BLaER1 treated with 17β-estradiol and CSF1 and Interleukin-3, amounts not matched to agents 10 nM and 100 nM (cell line): ENCODE measurements at regions not wholly inside any gene's neighbourhood (a gene's known extent, or its start where the extent isn't known, plus 50 kb on each side); places are given as distances from the start of the nearest gene placed in this dataset.

Experiments used
- H3K27ac ChIP-seq, 11 experiments: shearing (Covaris generic); formaldehyde crosslinking; 2 replicates each; pipeline ENCODE4 v1.8.1; 2022
- H3K27me3 ChIP-seq, 11 experiments: shearing (Covaris generic); formaldehyde crosslinking; 2 replicates each; pipeline ENCODE4 v1.8.1; 2022
- H3K36me3 ChIP-seq, 11 experiments: shearing (Covaris generic); formaldehyde crosslinking; 2 replicates each; pipeline ENCODE4 v1.8.1; 2022
- H3K4me1 ChIP-seq, 10 experiments: shearing (Covaris generic); formaldehyde crosslinking; 2 replicates each; pipeline ENCODE4 v1.8.1; 2022
- H3K4me2 ChIP-seq, 11 experiments: shearing (Covaris generic); formaldehyde crosslinking; 2 replicates each; pipeline ENCODE4 v1.8.1; 2022
- H3K4me3 ChIP-seq, 10 experiments: shearing (Covaris generic); formaldehyde crosslinking; 2 replicates each; pipeline ENCODE4 v1.8.1; 2022
- H3K9ac ChIP-seq, 11 experiments: shearing (Covaris generic); formaldehyde crosslinking; 2 replicates each; pipeline ENCODE4 v1.8.1; 2022
- H3K9me3 ChIP-seq, 11 experiments: shearing (Covaris generic); formaldehyde crosslinking; replicated peaks in 1 of 11; 2 replicates each; pipeline ENCODE4 v1.8.1; 2022
- H4K20me1 ChIP-seq, 11 experiments: shearing (Covaris generic); formaldehyde crosslinking; 2 replicates each; pipeline ENCODE4 v1.8.1; 2022
- Cebpa-rat ChIP-seq, 11 experiments: shearing (Covaris generic); IDR thresholded peaks; 2 replicates each; pipeline ENCODE4 v1.8.1; 2022

DNA sequence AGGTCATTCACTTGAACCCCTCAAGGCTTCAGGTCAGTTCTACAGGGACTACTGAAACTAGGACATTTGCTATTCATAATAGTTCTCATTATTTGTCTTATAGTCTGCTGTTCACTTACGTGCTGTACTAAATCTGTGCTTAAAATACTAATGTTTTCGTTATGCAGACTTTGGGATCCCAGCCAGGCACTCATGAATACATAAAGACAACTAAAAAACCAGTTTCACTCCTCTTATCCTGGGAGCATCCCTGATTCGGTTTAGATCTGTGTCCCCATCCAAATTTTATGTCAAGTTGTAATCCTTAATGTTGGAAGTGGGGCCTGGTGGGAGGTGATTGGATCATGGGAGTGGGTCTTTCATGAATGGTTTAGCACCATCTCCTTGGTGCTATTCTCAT, 1291.8 kb downstream of the CDH11 start:
- no peaks in the 10 kb centered on the region for H4K20me1 ChIP-seq
- H3K9ac ChIP-seq: no peak overlapping the region
- TF ChIP-seq Cebpa-rat (IDR thresholded peaks at IDR 0.05): no peak
- no peaks in the 10 kb centered on the region for H3K36me3 ChIP-seq
- no peaks in the 10 kb centered on the region for H3K4me1 ChIP-seq
- peaks cover 0 to 8% (median 0%) of the 10 kb centered on the region in 11 experiments; a peak in 1 of 22 replicates for H3K9me3 ChIP-seq
- no peak overlapping the region for H3K4me3 ChIP-seq
- no peak overlapping the region for H3K27ac ChIP-seq
- H3K4me2 ChIP-seq: no peak overlapping the region
- H3K27me3 ChIP-seq: no peaks in the 10 kb centered on the region

DNA sequence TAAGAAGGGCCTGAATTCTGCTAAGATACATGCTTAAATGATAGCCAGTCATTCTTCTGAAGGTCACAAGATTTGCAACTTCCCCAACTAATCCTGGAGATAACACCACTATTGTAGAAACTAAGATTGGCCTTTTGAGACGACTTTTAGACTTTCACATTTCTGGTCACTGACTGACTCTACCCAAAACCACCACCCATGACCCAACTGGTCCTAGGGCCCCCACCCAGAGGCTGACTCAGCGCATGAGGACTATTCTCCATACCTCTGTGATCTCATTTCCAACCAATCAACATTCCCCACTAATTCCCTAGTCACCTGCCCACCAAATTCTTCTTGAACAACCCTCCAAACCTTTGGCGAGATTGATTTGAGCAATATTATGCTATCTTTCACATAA, 1299.0 kb downstream of the CDH11 start:
- Histone ChIP-seq H3K4me3 (no peak overlapping the region), H3K36me3 (no peaks in the 10 kb centered on the region), H3K4me2 (no peak overlapping the region), H3K9me3 (peaks cover 0 to 15% (median 9%) of the 10 kb centered on the region in 11 experiments; a peak in 11 of 22 replicates), H3K27me3 (no peaks in the 10 kb centered on the region), H3K9ac (no peak overlapping the region), H3K27ac (no peak overlapping the region), H4K20me1 (no peaks in the 10 kb centered on the region), H3K4me1 (no peaks in the 10 kb centered on the region)
- no peak for TF ChIP-seq Cebpa-rat (IDR thresholded peaks at IDR 0.05)

DNA sequence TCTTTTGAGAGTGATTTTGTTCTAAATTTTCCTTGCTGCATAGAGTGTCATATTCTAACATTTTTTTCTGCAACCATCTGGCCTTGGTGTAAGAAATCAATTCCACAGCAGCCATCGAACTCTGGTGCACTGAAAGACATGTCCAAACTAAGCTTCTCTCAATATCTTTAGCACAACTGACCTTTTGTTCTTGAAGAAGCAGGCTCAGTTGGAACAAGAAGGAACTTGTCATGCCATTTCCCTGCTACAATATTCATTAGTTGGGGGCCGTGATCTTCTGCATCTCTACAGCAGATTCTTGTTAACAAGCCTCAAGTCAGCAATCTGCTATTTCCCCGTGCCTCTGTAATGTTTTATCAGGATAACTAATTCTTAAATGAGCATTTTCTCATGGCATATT, 1305.6 kb downstream of the CDH11 start:
- H3K4me2 ChIP-seq: no peak overlapping the region
- H3K27ac ChIP-seq: no peak overlapping the region
- no peaks in the 10 kb centered on the region for H3K27me3 ChIP-seq
- H4K20me1 ChIP-seq: no peaks in the 10 kb centered on the region
- TF ChIP-seq Cebpa-rat (IDR thresholded peaks at IDR 0.05): no peak
- no peak overlapping the region for H3K9ac ChIP-seq
- H3K36me3 ChIP-seq: no peaks in the 10 kb centered on the region
- H3K4me1 ChIP-seq: no peaks in the 10 kb centered on the region
- peaks cover 0 to 15% (median 9%) of the 10 kb centered on the region in 11 experiments; a peak in 11 of 22 replicates for H3K9me3 ChIP-seq
- H3K4me3 ChIP-seq: no peak overlapping the region

DNA sequence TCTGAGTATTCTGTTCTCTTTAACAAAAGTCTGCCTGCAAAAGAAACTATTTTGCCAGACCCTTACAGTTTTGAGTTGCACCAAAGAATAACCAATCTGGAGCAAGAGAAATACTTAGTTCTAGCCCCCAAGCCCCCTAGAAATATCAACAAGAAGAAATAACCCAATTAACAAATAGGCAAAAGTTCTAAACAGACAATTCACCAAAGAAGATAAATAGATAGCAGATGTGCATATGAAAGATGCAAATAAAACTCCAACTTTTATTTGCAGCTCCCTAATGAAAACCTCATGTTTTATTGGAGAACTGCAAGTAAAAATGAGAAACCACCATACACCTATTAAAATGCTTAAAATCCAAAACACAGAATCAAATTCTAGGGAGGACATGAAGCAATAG, 1308.0 kb downstream of the CDH11 start:
- no peaks in the 10 kb centered on the region for H4K20me1 ChIP-seq
- H3K27ac ChIP-seq: no peak overlapping the region
- H3K9ac ChIP-seq: no peak overlapping the region
- H3K27me3 ChIP-seq: no peaks in the 10 kb centered on the region
- H3K4me2 ChIP-seq: no peak overlapping the region
- H3K4me1 ChIP-seq: no peaks in the 10 kb centered on the region
- no peaks in the 10 kb centered on the region for H3K36me3 ChIP-seq
- no peak overlapping the region for H3K4me3 ChIP-seq
- TF ChIP-seq Cebpa-rat (IDR thresholded peaks at IDR 0.05): no peak
- H3K9me3 ChIP-seq: peaks cover 0 to 3% (median 0%) of the 10 kb centered on the region in 11 experiments; a peak in 2 of 22 replicates

DNA sequence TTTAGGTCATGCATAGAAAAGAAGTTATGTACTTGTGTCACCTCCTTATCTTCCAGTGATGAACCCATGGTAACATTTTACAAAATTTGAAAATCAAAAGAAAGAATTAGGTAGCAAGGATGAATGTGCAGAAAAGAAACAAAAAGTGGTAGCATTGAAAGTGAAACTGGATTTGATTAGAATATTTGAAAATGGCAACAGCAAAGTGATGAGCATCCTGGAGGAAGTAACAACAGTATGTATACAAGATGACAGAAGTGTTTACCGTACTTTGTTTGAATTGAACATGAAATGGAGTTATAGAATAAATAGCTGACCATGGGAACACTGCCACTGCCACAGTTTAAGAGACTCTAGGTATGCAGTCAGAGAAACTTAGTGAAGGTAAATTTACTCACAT, 1313.1 kb downstream of the CDH11 start:
- Histone ChIP-seq H3K9me3 (no peaks in the 10 kb centered on the region), H3K27ac (no peak overlapping the region), H3K4me3 (no peak overlapping the region), H3K36me3 (no peaks in the 10 kb centered on the region), H3K4me2 (no peak overlapping the region), H3K9ac (no peak overlapping the region), H4K20me1 (no peaks in the 10 kb centered on the region), H3K27me3 (no peaks in the 10 kb centered on the region), H3K4me1 (peaks cover 0 to 6% (median 0%) of the 10 kb centered on the region in 10 experiments; a peak in 2 of 20 replicates)
- no peak for TF ChIP-seq Cebpa-rat (IDR thresholded peaks at IDR 0.05)

DNA sequence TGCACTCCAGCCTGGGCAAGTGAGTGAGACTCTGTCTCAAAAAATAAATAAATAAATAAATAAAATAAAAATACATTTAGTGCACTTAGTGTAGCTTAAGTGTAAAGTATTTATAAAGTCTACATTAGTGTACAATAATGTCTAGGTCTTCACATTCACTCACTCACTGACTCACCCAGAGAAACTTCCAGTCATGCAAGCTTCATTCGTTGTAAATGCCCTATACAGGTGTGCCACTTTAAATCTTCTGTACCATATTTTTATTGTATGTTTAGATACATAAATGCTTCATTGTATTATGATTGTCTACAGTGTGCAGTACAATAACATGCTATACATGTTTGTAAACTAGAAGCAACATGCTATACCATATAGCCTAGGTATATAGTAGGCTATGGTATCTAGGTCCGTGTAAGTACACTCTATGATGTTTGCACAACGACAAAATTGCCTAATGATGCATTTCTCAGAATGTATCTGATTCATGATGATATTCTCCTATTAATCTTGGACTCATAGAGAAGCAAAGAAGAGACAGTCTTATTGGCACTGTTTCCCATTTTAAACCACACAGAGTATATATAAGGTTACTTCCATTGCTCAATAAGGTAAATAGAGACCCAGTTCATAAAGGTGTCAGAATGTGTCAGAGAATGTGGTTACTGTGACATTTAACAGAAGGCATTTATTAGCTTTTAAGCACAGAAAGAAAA, 1314.9 kb downstream of the CDH11 start:
- Histone ChIP-seq H3K4me1 (peaks cover 0 to 6% (median 0%) of the 10 kb centered on the region in 10 experiments; a peak in 2 of 20 replicates), H3K36me3 (no peaks in the 10 kb centered on the region), H3K9ac (no peak overlapping the region), H4K20me1 (no peaks in the 10 kb centered on the region), H3K27ac (no peak overlapping the region), H3K27me3 (no peaks in the 10 kb centered on the region), H3K4me2 (no peak overlapping the region), H3K9me3 (no peaks in the 10 kb centered on the region), H3K4me3 (no peak overlapping the region)
- no peak for TF ChIP-seq Cebpa-rat (IDR thresholded peaks at IDR 0.05)

DNA sequence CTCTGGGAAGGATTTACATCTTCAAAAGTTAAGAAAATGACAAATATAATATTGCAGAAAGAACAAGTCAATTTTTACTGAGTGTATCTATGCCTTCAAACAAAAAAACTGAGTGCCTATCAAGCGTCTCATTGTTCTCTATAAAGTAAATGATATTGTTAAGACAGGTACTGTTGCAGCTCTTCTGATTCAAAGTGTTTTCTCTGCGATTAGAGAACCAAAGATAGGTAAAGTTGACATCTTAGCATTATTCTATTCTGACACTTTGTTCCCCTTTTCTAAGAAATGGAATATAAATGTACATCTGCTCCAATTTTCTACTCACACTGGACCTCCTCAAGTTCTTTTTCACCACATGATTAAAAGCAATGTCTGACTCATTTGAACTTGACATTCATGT, 1317.7 kb downstream of the CDH11 start:
- Histone ChIP-seq H3K4me3 (no peak overlapping the region), H3K27ac (no peak overlapping the region), H3K4me2 (no peak overlapping the region), H4K20me1 (no peaks in the 10 kb centered on the region), H3K4me1 (peaks cover 0 to 6% (median 0%) of the 10 kb centered on the region in 10 experiments; a peak in 2 of 20 replicates), H3K27me3 (no peaks in the 10 kb centered on the region), H3K36me3 (no peaks in the 10 kb centered on the region), H3K9me3 (no peaks in the 10 kb centered on the region), H3K9ac (no peak overlapping the region)
- TF ChIP-seq Cebpa-rat (IDR thresholded peaks at IDR 0.05): no peak

DNA sequence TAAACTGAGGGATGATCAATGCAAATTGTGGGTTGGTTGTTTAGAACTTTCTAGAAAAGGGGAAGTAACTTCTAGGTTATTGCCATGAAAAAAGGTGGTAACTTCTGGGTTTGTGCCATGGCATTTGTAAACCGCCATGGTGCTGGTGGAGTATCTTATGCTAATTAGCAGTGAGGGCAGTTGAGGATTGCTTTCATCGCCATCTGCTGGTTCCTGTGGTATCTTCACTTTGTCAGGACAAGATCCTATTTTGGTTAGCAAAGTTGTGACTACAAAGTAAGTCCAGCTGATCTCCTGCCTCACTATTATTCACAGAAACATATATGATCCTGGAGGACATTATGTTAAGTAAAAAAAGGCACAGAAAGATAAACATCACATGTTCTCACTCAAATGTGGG, 1332.3 kb downstream of the CDH11 start:
- no peaks in the 10 kb centered on the region; a peak in 2 of 22 replicates for H3K36me3 ChIP-seq
- H3K9me3 ChIP-seq: peaks cover 50 to 52% (median 51%) of the 10 kb centered on the region in 11 experiments
- no peaks in the 10 kb centered on the region for H3K4me1 ChIP-seq
- no peak overlapping the region for H3K4me3 ChIP-seq
- no peak overlapping the region for H3K27ac ChIP-seq
- no peak for TF ChIP-seq Cebpa-rat (IDR thresholded peaks at IDR 0.05)
- no peaks in the 10 kb centered on the region for H4K20me1 ChIP-seq
- no peaks in the 10 kb centered on the region for H3K27me3 ChIP-seq
- H3K4me2 ChIP-seq: no peak overlapping the region
- H3K9ac ChIP-seq: no peak overlapping the region

DNA sequence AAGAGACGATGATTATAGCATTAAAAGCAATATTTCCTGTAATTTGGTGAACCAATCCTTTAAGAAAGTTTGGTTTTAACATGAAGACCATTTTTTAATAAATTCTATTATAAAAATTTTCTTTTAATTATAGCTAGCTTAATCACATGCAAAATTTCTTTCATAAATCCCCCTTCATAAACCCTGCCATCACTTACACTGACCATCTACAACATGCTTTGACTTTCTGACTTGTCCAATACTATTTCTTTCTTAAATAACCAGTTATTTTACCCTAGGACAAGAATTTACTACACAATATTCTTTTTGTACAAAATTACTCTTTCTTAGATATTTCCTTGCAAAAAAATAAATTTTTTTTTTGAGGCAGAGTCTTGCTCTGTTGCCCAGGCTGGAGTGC, 1334.8 kb downstream of the CDH11 start:
- no peak for TF ChIP-seq Cebpa-rat (IDR thresholded peaks at IDR 0.05)
- H3K27ac ChIP-seq: no peak overlapping the region
- no peaks in the 10 kb centered on the region for H3K4me1 ChIP-seq
- H3K4me3 ChIP-seq: no peak overlapping the region; a peak in 1 of 20 replicates
- H3K36me3 ChIP-seq: no peaks in the 10 kb centered on the region; a peak in 2 of 22 replicates
- H3K4me2 ChIP-seq: no peak overlapping the region
- no peaks in the 10 kb centered on the region for H4K20me1 ChIP-seq
- H3K9me3 ChIP-seq: peaks cover 53 to 62% (median 56%) of the 10 kb centered on the region in 11 experiments
- H3K9ac ChIP-seq: no peak overlapping the region
- no peaks in the 10 kb centered on the region for H3K27me3 ChIP-seq

DNA sequence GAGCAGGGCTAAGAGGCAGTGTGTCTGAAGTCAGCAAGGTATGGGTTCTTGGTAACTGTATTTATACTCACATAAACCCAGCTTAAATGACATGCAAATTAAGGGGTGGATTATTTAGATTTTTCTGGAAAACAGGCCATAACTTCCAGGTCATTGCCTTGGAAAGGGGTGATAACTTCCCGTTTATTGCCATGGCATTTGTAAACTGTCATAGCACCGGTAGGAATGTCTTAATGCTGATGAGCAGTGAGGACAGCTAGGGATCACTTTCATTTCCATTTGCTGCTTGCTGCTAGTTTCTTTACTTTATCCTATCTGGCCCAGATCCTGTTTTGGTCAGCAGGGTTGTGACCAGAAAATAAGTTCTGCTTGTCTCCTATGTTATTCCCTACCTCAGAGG, 1336.7 kb downstream of the CDH11 start:
- no peaks in the 10 kb centered on the region for H3K4me1 ChIP-seq
- no peaks in the 10 kb centered on the region for H4K20me1 ChIP-seq
- H3K4me2 ChIP-seq: no peak overlapping the region
- H3K36me3 ChIP-seq: no peaks in the 10 kb centered on the region; a peak in 2 of 22 replicates
- no peak overlapping the region for H3K27ac ChIP-seq
- H3K9ac ChIP-seq: no peak overlapping the region
- H3K27me3 ChIP-seq: no peaks in the 10 kb centered on the region
- TF ChIP-seq Cebpa-rat (IDR thresholded peaks at IDR 0.05): no peak
- H3K9me3 ChIP-seq: peaks cover 53 to 62% (median 56%) of the 10 kb centered on the region in 11 experiments
- no peak overlapping the region for H3K4me3 ChIP-seq
